NCI-H2107 (cell line): ENCODE measurements at regions not wholly inside any gene's neighbourhood (a gene's known extent, or its start where the extent isn't known, plus 50 kb on each side); places are given as distances from the start of the nearest gene placed in this dataset.
A peak's percentile ranks its signal among the peaks of the same experiment; 100 is the strongest.

Source experiments
- DNase-seq: peaks from one replicate; lab custom pipeline; 2025; lab: John Stamatoyannopoulos, UW

- DNase-seq, result no peak
Observed at GRCh38 chr5:145708169-145708568, 127.0 kb downstream of the PRELID2 start.

GRCh38 chr5:145704724-145705123 is 130.4 kb downstream of the PRELID2 start:
- no peak for DNase-seq

- DNase-seq, result no peak
Observed at GRCh38 chr5:145703856-145704255, 131.3 kb downstream of the PRELID2 start.

GRCh38 chr5:145701404-145701803 is 133.7 kb downstream of the PRELID2 start:
- DNase-seq, result no peak

- DNase-seq, result no peak
Observed at GRCh38 chr5:145699846-145700245, 135.3 kb downstream of the PRELID2 start.

- DNase-seq, result no peak
Observed at GRCh38 chr5:145697251-145697990, 137.7 kb downstream of the PRELID2 start.

- no peak for DNase-seq
Observed at GRCh38 chr5:145689235-145689634, 145.9 kb downstream of the PRELID2 start.

GRCh38 chr5:145687943-145688342 is 147.2 kb downstream of the PRELID2 start:
- DNase-seq, result no peak

- DNase-seq, result no peak
Observed at GRCh38 chr5:145685417-145685816, 149.7 kb downstream of the PRELID2 start.

GRCh38 chr5:145683431-145683830 is 151.7 kb downstream of the PRELID2 start:
- DNase-seq, result no peak

- DNase-seq, result no peak
Observed at GRCh38 chr5:145682197-145682899, 152.8 kb downstream of the PRELID2 start.

GRCh38 chr5:145681686-145682085 is 153.5 kb downstream of the PRELID2 start:
- DNase-seq, result peak; percentile 22

GRCh38 chr5:145681216-145681615 is 153.9 kb downstream of the PRELID2 start:
- no peak for DNase-seq

GRCh38 chr5:145680767-145681166 is 154.4 kb downstream of the PRELID2 start:
- no peak for DNase-seq

GRCh38 chr5:145680169-145680568 is 155.0 kb downstream of the PRELID2 start:
- no peak for DNase-seq

- no peak for DNase-seq
Observed at GRCh38 chr5:145678255-145678654, 156.9 kb downstream of the PRELID2 start.

- no peak for DNase-seq
Observed at GRCh38 chr5:145673786-145674185, 161.4 kb downstream of the PRELID2 start.

GRCh38 chr5:145668714-145669113 is 166.4 kb downstream of the PRELID2 start:
- DNase-seq, result no peak

- no peak for DNase-seq
Observed at GRCh38 chr5:145667742-145668141, 167.4 kb downstream of the PRELID2 start.

- no peak for DNase-seq
Observed at GRCh38 chr5:145666591-145666990, 168.6 kb downstream of the PRELID2 start.

GRCh38 chr5:145661737-145662485 is 173.2 kb downstream of the PRELID2 start:
- DNase-seq, result no peak

- DNase-seq, result no peak
Observed at GRCh38 chr5:145660897-145661640, 174.1 kb downstream of the PRELID2 start.
